ENCODE measurements at regions not wholly inside any gene's neighbourhood (a gene's known extent, or its start where the extent isn't known, plus 50 kb on each side); places are given as distances from the start of the nearest gene placed in this dataset.

DNA sequence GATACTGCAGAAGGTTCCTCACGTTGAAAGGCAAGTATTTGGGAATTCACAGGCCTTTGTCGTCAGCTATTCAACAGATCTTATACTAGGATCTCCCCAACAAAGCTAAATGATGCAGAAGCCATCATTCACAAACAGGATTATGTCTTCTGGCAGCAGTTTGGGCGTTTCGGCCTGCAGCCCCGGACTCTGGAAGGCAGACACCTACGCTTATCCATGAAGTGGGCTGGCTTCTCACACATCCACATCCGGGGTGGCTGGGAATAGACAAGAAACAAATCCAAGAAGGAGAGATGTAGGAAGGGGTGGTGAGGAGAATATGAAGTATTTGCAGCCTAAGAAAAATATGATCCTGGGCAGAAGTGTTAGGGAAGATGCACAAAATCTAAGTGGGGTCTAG, 471.9 kb downstream of the AGTPBP1 start:
- intact Hi-C loops (cut with DNase I), result no loop called here
- ATAC-seq (no peak), DNase-seq (no peak)
- Histone ChIP-seq H3K4me1 (no peaks in the 10 kb centered on the region), H3K27ac (no peak overlapping the region), H3K9me3 (no peaks in the 10 kb centered on the region), H3K36me3 (no peaks in the 10 kb centered on the region), H3K4me3 (no peak overlapping the region), H3K27me3 (no peaks in the 10 kb centered on the region)
- TF ChIP-seq, protein P1, sequence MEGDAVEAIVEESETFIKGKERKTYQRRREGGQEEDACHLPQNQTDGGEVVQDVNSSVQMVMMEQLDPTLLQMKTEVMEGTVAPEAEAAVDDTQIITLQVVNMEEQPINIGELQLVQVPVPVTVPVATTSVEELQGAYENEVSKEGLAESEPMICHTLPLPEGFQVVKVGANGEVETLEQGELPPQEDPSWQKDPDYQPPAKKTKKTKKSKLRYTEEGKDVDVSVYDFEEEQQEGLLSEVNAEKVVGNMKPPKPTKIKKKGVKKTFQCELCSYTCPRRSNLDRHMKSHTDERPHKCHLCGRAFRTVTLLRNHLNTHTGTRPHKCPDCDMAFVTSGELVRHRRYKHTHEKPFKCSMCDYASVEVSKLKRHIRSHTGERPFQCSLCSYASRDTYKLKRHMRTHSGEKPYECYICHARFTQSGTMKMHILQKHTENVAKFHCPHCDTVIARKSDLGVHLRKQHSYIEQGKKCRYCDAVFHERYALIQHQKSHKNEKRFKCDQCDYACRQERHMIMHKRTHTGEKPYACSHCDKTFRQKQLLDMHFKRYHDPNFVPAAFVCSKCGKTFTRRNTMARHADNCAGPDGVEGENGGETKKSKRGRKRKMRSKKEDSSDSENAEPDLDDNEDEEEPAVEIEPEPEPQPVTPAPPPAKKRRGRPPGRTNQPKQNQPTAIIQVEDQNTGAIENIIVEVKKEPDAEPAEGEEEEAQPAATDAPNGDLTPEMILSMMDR (IDR thresholded peaks at IDR 0.05), result no peak

DNA sequence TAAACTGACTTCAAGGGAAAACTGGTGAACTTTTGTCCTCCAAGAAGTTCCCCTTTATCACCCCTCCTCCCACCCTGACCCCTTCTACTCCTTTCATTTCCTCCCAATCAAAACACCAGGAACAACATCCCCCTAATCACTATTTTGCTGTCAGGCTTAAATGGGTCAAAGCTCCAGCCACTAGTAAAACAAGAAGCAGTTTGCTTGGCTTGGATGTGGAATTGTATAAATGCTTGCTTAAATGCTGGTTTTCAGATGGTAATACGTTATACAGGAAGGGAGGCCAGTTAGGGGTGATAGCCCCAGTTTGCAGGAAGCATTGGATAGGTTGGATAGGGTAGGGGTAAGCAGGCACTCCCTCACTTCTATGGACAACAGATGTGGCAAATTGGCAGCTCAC, 473.6 kb downstream of the AGTPBP1 start:
- Histone ChIP-seq H3K36me3 (no peaks in the 10 kb centered on the region), H3K27ac (no peak overlapping the region), H3K27me3 (no peaks in the 10 kb centered on the region), H3K9me3 (no peaks in the 10 kb centered on the region), H3K4me3 (no peak overlapping the region), H3K4me1 (no peaks in the 10 kb centered on the region)
- TF ChIP-seq, protein P1 (IDR thresholded peaks at IDR 0.05), result no peak
- no peak for ATAC-seq
- intact Hi-C loops (cut with DNase I), result no loop called here
- no peak for DNase-seq

DNA sequence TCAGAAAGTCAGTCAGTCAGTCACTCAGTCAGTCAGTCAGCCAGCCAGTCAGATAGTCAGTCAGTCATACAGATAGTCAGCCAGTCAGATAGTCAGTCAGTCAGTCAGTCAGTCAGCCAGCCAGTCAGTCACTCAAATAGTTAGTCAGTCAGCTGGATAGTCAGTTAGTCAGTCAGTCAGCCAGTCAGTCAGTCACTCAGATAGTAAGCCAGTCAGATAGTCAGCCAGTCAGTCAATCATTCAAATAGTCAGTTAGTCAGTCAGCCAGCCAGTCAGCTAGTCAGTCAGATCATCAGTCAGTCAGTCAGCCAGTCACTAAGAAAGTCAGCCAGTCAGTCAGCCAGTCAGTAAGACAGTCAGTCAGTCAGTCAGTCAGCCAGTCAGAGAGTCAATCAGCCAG, 477.1 kb downstream of the AGTPBP1 start:
- Histone ChIP-seq H3K36me3 (no peaks in the 10 kb centered on the region), H3K9me3 (no peaks in the 10 kb centered on the region), H3K27me3 (no peaks in the 10 kb centered on the region), H3K27ac (no peak overlapping the region), H3K4me3 (no peak overlapping the region), H3K4me1 (no peaks in the 10 kb centered on the region)
- DNase-seq (no peak), ATAC-seq (no peak)
- TF ChIP-seq, protein P1 (IDR thresholded peaks at IDR 0.05), result no peak
- intact Hi-C loops (cut with DNase I), result no loop called here

DNA sequence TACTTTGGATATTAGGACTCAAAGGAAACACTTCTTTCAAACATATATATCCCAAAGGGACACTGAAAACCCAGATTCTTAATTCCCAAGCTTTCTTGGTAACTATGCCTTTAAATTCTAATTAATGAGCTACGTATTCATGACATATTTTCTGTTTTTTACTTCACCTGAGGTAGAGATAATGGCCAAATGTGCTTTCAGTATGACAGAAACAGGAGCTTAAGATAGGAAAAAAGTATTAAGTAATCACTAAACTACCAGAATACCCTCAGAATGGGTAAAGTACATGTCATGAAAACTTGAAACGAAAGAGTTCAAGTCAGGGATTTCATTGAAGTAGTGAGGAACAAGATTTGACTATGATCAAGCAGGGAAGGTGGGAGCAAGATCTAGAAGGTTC, 478.5 kb downstream of the AGTPBP1 start:
- H3K36me3 ChIP-seq, result no peaks in the 10 kb centered on the region
- H3K27me3 ChIP-seq, result no peaks in the 10 kb centered on the region
- no peak overlapping the region for H3K4me3 ChIP-seq
- no peak overlapping the region for H3K27ac ChIP-seq
- H3K4me1 ChIP-seq, result no peaks in the 10 kb centered on the region
- TF ChIP-seq, protein P1 (IDR thresholded peaks at IDR 0.05), result no peak
- ATAC-seq, result no peak
- DNase-seq, result no peak
- intact Hi-C loops (cut with DNase I), result no loop called here
- H3K9me3 ChIP-seq, result no peaks in the 10 kb centered on the region

DNA sequence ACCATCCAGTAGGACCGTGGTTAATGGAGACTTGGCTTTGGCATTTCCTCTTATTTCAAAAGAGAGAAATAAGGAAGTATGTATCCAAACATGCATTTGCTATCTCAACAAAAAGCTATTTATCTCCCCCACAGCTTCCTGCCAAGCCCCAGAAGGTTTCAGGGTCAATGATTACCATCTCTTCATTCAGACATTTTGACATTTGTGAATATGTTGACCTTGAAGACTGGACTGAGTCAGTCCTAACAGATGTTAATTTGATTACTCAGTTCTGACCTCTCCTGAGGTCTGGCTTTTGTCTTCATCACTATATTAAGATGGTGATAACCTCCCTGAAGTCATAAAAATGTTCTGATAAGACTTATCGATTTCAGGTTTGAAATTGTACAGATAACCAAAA, 479.4 kb downstream of the AGTPBP1 start:
- intact Hi-C loops (cut with DNase I), result no loop called here
- TF ChIP-seq, protein P1 (IDR thresholded peaks at IDR 0.05), result no peak

More for the DNA sequence above, 479.4 kb downstream of the AGTPBP1 start:
- no peaks in the 10 kb centered on the region for H3K9me3 ChIP-seq
- no peak for DNase-seq
- H3K36me3 ChIP-seq, result no peaks in the 10 kb centered on the region
- no peak overlapping the region for H3K4me3 ChIP-seq
- H3K27ac ChIP-seq, result no peak overlapping the region
- ATAC-seq, result no peak
- no peaks in the 10 kb centered on the region for H3K4me1 ChIP-seq
- H3K27me3 ChIP-seq, result no peaks in the 10 kb centered on the region

Data from left lung (tissue), 4 donors.